ENCODE measurements at regions not wholly inside any gene's neighbourhood (a gene's known extent, or its start where the extent isn't known, plus 50 kb on each side); places are given as distances from the start of the nearest gene placed in this dataset.

- DNase-seq = no peak
- Histone ChIP-seq H3K9me3 (no peaks in the 10 kb centered on the region), H3K9ac (no peak overlapping the region), H2AFZ (ENCODE audit: low read depth) (no peak overlapping the region), H3K4me3 (ENCODE audit: low read depth in 2 of 2, low read length in 1 of 2) (no peak overlapping the region), H3K4me2 (no peak overlapping the region), H3F3A (replicated peaks; ENCODE audit: insufficient read depth) (peaks cover under 1% of the 10 kb centered on the region), H4K20me1 (ENCODE audit: insufficient read depth) (no peaks in the 10 kb centered on the region), H3K9me2 (no peaks in the 10 kb centered on the region), H3K27ac (ENCODE audit: low read depth in 2 of 2, low read length in 1 of 2) (no peak overlapping the region), H3K27me3 (ENCODE audit: insufficient read depth) (no peaks in the 10 kb centered on the region), H3K79me2 (ENCODE audit: insufficient read depth) (no peaks in the 10 kb centered on the region), H3K4me1 (ENCODE audit: control insufficient read depth in 1 of 2, insufficient read depth in 2 of 2, low read depth in 1 of 2, low read length in 1 of 2) (peaks cover 0 to 2% of the 10 kb centered on the region in 2 experiments; a peak in 1 of 4 replicates), H3K36me3 (replicated peaks in 1 of 2; ENCODE audit: control insufficient read depth in 1 of 2, insufficient read depth in 2 of 2, low read length in 1 of 2) (no peaks in the 10 kb centered on the region)
- 39% methylated on average over 3 of the region's 3 CpGs for WGBS (ENCODE audit: low lambda C conversion rate)
- TF ChIP-seq, protein P1, sequence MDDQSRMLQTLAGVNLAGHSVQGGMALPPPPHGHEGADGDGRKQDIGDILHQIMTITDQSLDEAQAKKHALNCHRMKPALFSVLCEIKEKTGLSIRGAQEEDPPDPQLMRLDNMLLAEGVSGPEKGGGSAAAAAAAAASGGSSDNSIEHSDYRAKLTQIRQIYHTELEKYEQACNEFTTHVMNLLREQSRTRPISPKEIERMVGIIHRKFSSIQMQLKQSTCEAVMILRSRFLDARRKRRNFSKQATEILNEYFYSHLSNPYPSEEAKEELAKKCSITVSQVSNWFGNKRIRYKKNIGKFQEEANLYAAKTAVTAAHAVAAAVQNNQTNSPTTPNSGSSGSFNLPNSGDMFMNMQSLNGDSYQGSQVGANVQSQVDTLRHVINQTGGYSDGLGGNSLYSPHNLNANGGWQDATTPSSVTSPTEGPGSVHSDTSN (IDR thresholded peaks at IDR 0.05) = no peak
- TF ChIP-seq FOXM1 (IDR thresholded peaks at IDR 0.05; ENCODE audit: low read depth) (no peak), RXRA (IDR thresholded peaks at IDR 0.05; ENCODE audit: borderline replicate concordance, low read depth) (no peak), JUND (IDR thresholded peaks at IDR 0.05) (no peak), NFIC (IDR thresholded peaks at IDR 0.05; ENCODE audit: borderline replicate concordance) (no peak), GABPA (IDR thresholded peaks at IDR 0.05; ENCODE audit: low read depth) (no peak), YY1 (IDR thresholded peaks at IDR 0.05; ENCODE audit: low read depth) (no peak), MEF2A (IDR thresholded peaks at IDR 0.05; ENCODE audit: borderline replicate concordance, low read depth) (no peak), TCF12 (IDR thresholded peaks at IDR 0.05) (no peak), FOXJ3 (CRISPR knock-in tag; IDR thresholded peaks at IDR 0.05) (no peak), POLR2AphosphoS5 (IDR thresholded peaks at IDR 0.05; ENCODE audit: low read depth, low read length) (no peak), EZH2phosphoT487 (IDR thresholded peaks at IDR 0.05; ENCODE audit: borderline replicate concordance, low read depth) (no peak), FOSL2 (IDR thresholded peaks at IDR 0.05; ENCODE audit: borderline replicate concordance, low read depth) (no peak), CHD2 (IDR thresholded peaks at IDR 0.05; ENCODE audit: low read length, partially characterized antibody) (no peak), SMC3 (IDR thresholded peaks at IDR 0.05; ENCODE audit: low read depth, low read length) (no peak)
- TF ChIP-seq, protein P2, sequence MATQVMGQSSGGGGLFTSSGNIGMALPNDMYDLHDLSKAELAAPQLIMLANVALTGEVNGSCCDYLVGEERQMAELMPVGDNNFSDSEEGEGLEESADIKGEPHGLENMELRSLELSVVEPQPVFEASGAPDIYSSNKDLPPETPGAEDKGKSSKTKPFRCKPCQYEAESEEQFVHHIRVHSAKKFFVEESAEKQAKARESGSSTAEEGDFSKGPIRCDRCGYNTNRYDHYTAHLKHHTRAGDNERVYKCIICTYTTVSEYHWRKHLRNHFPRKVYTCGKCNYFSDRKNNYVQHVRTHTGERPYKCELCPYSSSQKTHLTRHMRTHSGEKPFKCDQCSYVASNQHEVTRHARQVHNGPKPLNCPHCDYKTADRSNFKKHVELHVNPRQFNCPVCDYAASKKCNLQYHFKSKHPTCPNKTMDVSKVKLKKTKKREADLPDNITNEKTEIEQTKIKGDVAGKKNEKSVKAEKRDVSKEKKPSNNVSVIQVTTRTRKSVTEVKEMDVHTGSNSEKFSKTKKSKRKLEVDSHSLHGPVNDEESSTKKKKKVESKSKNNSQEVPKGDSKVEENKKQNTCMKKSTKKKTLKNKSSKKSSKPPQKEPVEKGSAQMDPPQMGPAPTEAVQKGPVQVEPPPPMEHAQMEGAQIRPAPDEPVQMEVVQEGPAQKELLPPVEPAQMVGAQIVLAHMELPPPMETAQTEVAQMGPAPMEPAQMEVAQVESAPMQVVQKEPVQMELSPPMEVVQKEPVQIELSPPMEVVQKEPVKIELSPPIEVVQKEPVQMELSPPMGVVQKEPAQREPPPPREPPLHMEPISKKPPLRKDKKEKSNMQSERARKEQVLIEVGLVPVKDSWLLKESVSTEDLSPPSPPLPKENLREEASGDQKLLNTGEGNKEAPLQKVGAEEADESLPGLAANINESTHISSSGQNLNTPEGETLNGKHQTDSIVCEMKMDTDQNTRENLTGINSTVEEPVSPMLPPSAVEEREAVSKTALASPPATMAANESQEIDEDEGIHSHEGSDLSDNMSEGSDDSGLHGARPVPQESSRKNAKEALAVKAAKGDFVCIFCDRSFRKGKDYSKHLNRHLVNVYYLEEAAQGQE (IDR thresholded peaks at IDR 0.05; ENCODE audit: low read depth, low read length) = no peak
- ChIA-PET POLR2A (no interaction called here), CTCF (no interaction called here)
These were observed 525.8 kb downstream of the STK39 start for GRCh38 chr2:167721593-167721992.

DNA sequence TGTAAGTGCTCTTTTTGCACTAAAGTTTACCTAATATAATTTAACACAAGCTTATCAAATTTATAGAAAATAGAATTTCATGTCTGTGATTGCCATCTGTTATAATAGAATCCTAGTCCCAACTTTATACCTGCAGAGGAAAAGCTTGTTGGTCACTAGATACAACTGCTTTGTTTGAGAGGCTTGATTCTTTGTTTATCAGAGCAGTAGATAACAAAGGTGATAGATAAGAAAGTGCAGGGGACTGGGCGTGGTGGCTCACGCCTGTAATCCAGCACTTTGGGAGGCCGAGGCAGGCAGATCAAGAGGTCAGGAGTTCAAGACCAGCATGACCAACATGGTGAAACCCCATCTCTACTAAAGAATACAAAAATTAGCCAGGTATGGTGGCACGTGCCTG is 528.0 kb downstream of the STK39 start:
- Histone ChIP-seq H3K36me3 (replicated peaks in 1 of 2; ENCODE audit: control insufficient read depth in 1 of 2, insufficient read depth in 2 of 2, low read length in 1 of 2) (no peaks in the 10 kb centered on the region), H3K9ac (no peak overlapping the region), H3K9me3 (no peaks in the 10 kb centered on the region), H4K20me1 (ENCODE audit: insufficient read depth) (no peaks in the 10 kb centered on the region), H3K27me3 (ENCODE audit: insufficient read depth) (no peaks in the 10 kb centered on the region), H3F3A (replicated peaks; ENCODE audit: insufficient read depth) (peaks cover 3% of the 10 kb centered on the region), H3K9me2 (no peaks in the 10 kb centered on the region), H3K79me2 (ENCODE audit: insufficient read depth) (no peaks in the 10 kb centered on the region), H3K4me2 (no peak overlapping the region), H3K4me3 (ENCODE audit: low read depth in 2 of 2, low read length in 1 of 2) (no peak overlapping the region), H3K4me1 (ENCODE audit: control insufficient read depth in 1 of 2, insufficient read depth in 2 of 2, low read depth in 1 of 2, low read length in 1 of 2) (peaks cover 0 to 2% of the 10 kb centered on the region in 2 experiments; a peak in 1 of 4 replicates), H2AFZ (ENCODE audit: low read depth) (no peak overlapping the region), H3K27ac (ENCODE audit: low read depth in 2 of 2, low read length in 1 of 2) (no peak overlapping the region)
- CTCF ChIA-PET = interaction anchor here (1.1 kb wide), 1 partner anchor 11 kb away, joined by 3 read pairs; no protein-coding TSS in a partner anchor
- no peak for DNase-seq
- POLR2A ChIA-PET = no interaction called here
- WGBS (ENCODE audit: low lambda C conversion rate) = 33% methylated on average over 4 of the region's 4 CpGs
- TF ChIP-seq MEF2A (IDR thresholded peaks at IDR 0.05; ENCODE audit: borderline replicate concordance, low read depth) (no peak), CHD2 (IDR thresholded peaks at IDR 0.05; ENCODE audit: low read length, partially characterized antibody) (no peak), SMC3 (IDR thresholded peaks at IDR 0.05; ENCODE audit: low read depth, low read length) (no peak), MXI1 (IDR thresholded peaks at IDR 0.05; ENCODE audit: low read depth, low read length) (no peak), CTCF (IDR thresholded peaks at IDR 0.05) (no peak), TCF12 (IDR thresholded peaks at IDR 0.05) (no peak), RFX5 (IDR thresholded peaks at IDR 0.05; ENCODE audit: low read length) (no peak), SIN3A (IDR thresholded peaks at IDR 0.05; ENCODE audit: borderline replicate concordance, low read depth, low read length) (no peak), EP300 (IDR thresholded peaks at IDR 0.05; ENCODE audit: borderline replicate concordance in 1 of 2, low read depth in 1 of 2, low read length in 1 of 2) (no peak), GATA2 (CRISPR knock-in tag; IDR thresholded peaks at IDR 0.05) (no peak), USF2 (IDR thresholded peaks at IDR 0.05; ENCODE audit: borderline replicate concordance, low read depth, low read length) (no peak)

All from SK-N-SH (cell line).